ENCODE measurements at regions not wholly inside any gene's neighbourhood (a gene's known extent, or its start where the extent isn't known, plus 50 kb on each side); places are given as distances from the start of the nearest gene placed in this dataset.

GRCh38 chr13:37418490-37418889 is 180.1 kb downstream of the POSTN start:
- TF ChIP-seq CTCF (IDR thresholded peaks at IDR 0.05) (no peak), POLR2A (IDR thresholded peaks at IDR 0.05) (no peak), POLR2AphosphoS5 (IDR thresholded peaks at IDR 0.05) (no peak), EP300 (IDR thresholded peaks at IDR 0.05) (no peak)
